Stromal cell of bone marrow (primary cell): ENCODE measurements at regions not wholly inside any gene's neighbourhood (a gene's known extent, or its start where the extent isn't known, plus 50 kb on each side); places are given as distances from the start of the nearest gene placed in this dataset.

Source experiments
- DNase-seq: peaks from one replicate; pipeline ENCODE4 v3.0.0-alpha.2; 2012; ENCODE audit warnings: low read depth

- no peak for DNase-seq
Observed at GRCh38 chr16:55380485-55380884, 56.5 kb downstream of the IRX6 start.

GRCh38 chr16:55384288-55385247 lies 60.6 kb downstream of the IRX6 start:
- no peak for DNase-seq

GRCh38 chr16:55385359-55385758 lies 61.4 kb downstream of the IRX6 start:
- no peak for DNase-seq

- DNase-seq, result no peak
Observed at GRCh38 chr16:55386534-55387296, 62.7 kb downstream of the IRX6 start.

GRCh38 chr16:55388131-55388862 lies 64.3 kb downstream of the IRX6 start:
- no peak for DNase-seq

GRCh38 chr16:55389426-55390073 lies 65.5 kb downstream of the IRX6 start:
- DNase-seq, result no peak

- DNase-seq, result no peak
Observed at GRCh38 chr16:55390630-55391237, 66.7 kb downstream of the IRX6 start.

- DNase-seq, result no peak
Observed at GRCh38 chr16:55391760-55392375, 67.9 kb downstream of the IRX6 start.

- no peak for DNase-seq
Observed at GRCh38 chr16:55392701-55393100, 68.7 kb downstream of the IRX6 start.

- peak; percentile 10 for DNase-seq
Observed at GRCh38 chr16:55393991-55394390, 70.0 kb downstream of the IRX6 start.

GRCh38 chr16:55398762-55399161 lies 74.8 kb downstream of the IRX6 start:
- DNase-seq, result no peak

GRCh38 chr16:55399911-55400310 lies 75.9 kb downstream of the IRX6 start:
- no peak for DNase-seq

GRCh38 chr16:55401046-55401445 lies 77.0 kb downstream of the IRX6 start:
- DNase-seq, result no peak

GRCh38 chr16:55403464-55403863 lies 75.5 kb upstream of the MMP2 start:
- no peak for DNase-seq

GRCh38 chr16:55406651-55407050 lies 72.3 kb upstream of the MMP2 start:
- DNase-seq, result no peak

- no peak for DNase-seq
Observed at GRCh38 chr16:55408661-55409060, 70.3 kb upstream of the MMP2 start.

- no peak for DNase-seq
Observed at GRCh38 chr16:55411231-55411630, 67.8 kb upstream of the MMP2 start.

- DNase-seq, result no peak
Observed at GRCh38 chr16:55418586-55418985, 60.4 kb upstream of the MMP2 start.

- DNase-seq, result no peak
Observed at GRCh38 chr16:55421226-55421625, 57.8 kb upstream of the MMP2 start.

GRCh38 chr16:55426865-55427484 lies 52.0 kb upstream of the MMP2 start:
- no peak for DNase-seq
